Gastroesophageal sphincter (tissue), 3 donors: ENCODE measurements at regions not wholly inside any gene's neighbourhood (a gene's known extent, or its start where the extent isn't known, plus 50 kb on each side); places are given as distances from the start of the nearest gene placed in this dataset.

Experiments used
- CTCF ChIP-seq, 4 experiments: fragments of 200-600 bp in 2 of 4; fragments of 450-650 bp in 2 of 4; sonication (generic) in 1 of 4; IDR thresholded peaks; one replicate each; pipeline ENCODE4 v1.5.1; 2017 to 2019; ENCODE audit warnings: antibody characterized with exemption in 4 of 4, mild to moderate bottlenecking in 2 of 4, moderate library complexity in 2 of 4
- POLR2A ChIP-seq, 2 donors: fragments of 450-650 bp; IDR thresholded peaks; one replicate each; pipeline ENCODE4 v1.6.1; 2017; ENCODE audit warnings: antibody characterized with exemption in 2 of 2, mild to moderate bottlenecking in 2 of 2, moderate library complexity in 1 of 2
- POLR2AphosphoS5 ChIP-seq: sonication (generic); formaldehyde crosslinking; IDR thresholded peaks from one replicate; pipeline ENCODE4 v1.6.1; 2017; ENCODE audit warnings: antibody characterized with exemption

GRCh38 chr21:38930853-38931252, 125.1 kb downstream of the ETS2 start:
- TF ChIP-seq POLR2AphosphoS5: peak; percentile 73
- no peak for TF ChIP-seq CTCF (IDR thresholded peaks at IDR 0.05)
- no peak for TF ChIP-seq POLR2A (IDR thresholded peaks at IDR 0.05)
